ENCODE measurements at regions not wholly inside any gene's neighbourhood (a gene's known extent, or its start where the extent isn't known, plus 50 kb on each side); places are given as distances from the start of the nearest gene placed in this dataset.

DNA sequence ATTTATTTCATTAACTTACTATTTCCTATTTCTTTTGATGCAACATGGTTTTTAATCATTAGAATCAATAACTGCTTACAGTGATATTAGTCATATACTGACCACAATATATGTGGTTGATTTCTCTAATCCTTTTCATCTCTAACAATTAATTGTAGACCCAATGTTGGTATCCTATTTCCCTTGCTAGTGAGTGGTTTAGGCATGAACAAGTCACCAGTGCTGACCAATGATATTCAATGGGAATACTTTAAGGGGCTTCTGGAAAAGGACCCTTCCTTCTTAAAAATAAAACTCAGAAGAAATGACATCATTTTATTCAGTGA, 672.4 kb upstream of the GRAMD2B start:
- DNase-seq (ENCODE audit: low spot score): peak; percentile 1

GRCh38 chr5:125756456-125756855, 666.8 kb upstream of the GRAMD2B start:
- no peak for DNase-seq (ENCODE audit: low spot score)

- no peak for DNase-seq (ENCODE audit: low spot score)
These were observed 656.5 kb upstream of the GRAMD2B start for GRCh38 chr5:125766706-125767105.

GRCh38 chr5:125775896-125776295, 647.3 kb upstream of the GRAMD2B start:
- no peak for DNase-seq (ENCODE audit: low spot score)

GRCh38 chr5:125776656-125777139, 646.5 kb upstream of the GRAMD2B start:
- no peak for DNase-seq (ENCODE audit: low spot score)

- no peak for DNase-seq (ENCODE audit: low spot score)
These were observed 644.4 kb upstream of the GRAMD2B start for GRCh38 chr5:125778791-125779190.

- DNase-seq (ENCODE audit: low spot score): no peak
These were observed 637.8 kb upstream of the GRAMD2B start for GRCh38 chr5:125785407-125785806.

DNA sequence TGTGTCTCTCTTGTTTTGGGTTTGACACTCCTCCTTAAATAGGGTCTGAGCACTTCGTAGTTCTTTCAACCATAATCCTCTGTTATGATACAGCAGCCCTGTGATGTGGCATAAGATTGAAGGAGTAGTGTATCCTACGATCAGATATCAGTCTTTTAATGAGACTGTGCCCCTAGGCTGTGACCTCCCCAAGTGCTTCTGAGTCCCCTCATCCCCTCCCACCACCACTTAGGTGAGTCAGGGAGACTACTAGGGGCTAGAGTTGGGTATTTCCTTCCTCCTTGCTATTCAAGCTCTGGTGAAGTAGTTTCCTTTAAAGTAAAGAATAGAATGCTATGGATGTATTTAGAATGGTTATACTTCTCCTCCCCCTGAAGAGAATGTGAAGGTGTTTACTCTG, 637.2 kb upstream of the GRAMD2B start:
- DNase-seq (ENCODE audit: low spot score): no peak

- DNase-seq (ENCODE audit: low spot score): no peak
These were observed 629.7 kb upstream of the GRAMD2B start for GRCh38 chr5:125793470-125793869.

GRCh38 chr5:125794922-125795321, 628.3 kb upstream of the GRAMD2B start:
- no peak for DNase-seq (ENCODE audit: low spot score)

- peak; percentile 25 for DNase-seq (ENCODE audit: low spot score)
These were observed 624.9 kb upstream of the GRAMD2B start for GRCh38 chr5:125798307-125798706.

DNA sequence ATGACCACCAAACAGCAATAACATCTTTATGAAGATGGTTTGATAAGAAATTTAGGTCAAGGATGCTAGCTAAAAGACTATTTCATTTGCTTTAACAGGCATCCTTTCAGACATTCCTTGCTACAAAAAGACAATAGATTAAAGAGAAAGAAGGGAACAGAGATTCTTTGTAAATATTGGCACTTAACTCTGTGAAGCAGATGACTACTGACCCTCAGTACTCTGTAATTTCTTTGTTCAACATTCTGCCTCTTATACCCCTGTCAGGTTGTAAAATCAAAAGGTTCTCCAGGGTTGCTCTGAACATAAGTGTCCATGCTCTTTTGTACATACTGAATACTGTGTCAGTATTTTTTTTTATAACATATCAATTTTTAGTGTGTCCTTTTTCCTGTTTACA, 610.6 kb upstream of the GRAMD2B start:
- no peak for DNase-seq (ENCODE audit: low spot score)

DNA sequence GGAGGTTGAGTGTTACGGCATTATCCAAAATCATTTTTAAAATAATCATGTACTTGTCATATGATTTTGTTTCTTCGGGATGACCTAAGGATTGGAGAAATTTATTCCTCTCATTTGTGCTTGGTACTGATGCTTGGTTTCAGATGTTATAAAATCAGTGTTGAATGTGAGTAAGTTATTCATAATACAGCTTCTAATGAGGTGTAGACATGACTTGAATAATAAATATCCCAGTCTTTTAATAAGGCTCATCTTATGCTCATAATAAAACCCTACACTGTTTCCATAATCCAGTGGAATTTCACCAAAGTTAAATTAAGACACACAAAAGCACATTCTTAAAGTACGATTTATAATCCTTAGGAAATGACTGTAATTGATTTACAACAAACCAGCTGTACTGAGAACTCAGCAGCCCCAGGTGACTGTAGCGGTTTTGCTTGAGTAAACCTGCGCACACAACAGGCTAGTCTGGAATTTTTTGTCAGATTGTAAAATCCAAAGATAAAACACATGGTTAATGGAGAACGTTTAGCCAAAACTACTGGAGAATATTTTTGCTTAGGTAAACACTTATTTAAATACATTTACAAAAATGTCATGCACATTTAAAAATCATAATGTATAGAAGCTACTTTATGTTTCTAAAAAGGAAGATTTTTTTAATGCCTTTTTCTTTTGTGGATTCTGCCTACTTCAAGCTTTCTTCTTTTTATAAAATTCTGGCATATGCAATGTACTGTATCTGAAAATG, 609.8 kb upstream of the GRAMD2B start:
- DNase-seq (ENCODE audit: low spot score): peak; percentile 45

GRCh38 chr5:125814119-125814518, 609.1 kb upstream of the GRAMD2B start:
- no peak for DNase-seq (ENCODE audit: low spot score)

GRCh38 chr5:125823572-125823971, 599.6 kb upstream of the GRAMD2B start:
- DNase-seq (ENCODE audit: low spot score): peak; percentile 55

DNA sequence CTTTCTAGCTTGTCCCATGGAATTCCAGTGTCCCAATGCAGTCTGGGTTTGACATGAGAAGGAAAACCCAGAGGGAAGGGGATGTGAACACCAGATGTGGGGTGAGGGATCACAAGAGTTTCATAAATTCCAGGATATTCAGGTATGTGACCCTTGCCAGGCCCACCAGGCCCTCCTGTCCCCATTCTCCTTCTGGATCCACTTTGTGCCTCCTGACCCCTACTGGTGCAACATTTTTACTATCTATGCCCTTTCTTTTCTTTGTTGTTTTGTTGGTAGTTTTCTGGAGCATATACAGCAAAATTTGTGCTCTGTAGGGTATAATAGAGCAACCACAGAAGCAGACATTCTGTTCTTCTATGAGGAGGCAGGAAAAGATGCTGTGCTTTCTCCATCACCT, 597.0 kb upstream of the GRAMD2B start:
- no peak for DNase-seq (ENCODE audit: low spot score)

- DNase-seq (ENCODE audit: low spot score): no peak
These were observed 593.9 kb upstream of the GRAMD2B start for GRCh38 chr5:125829349-125829748.

- DNase-seq (ENCODE audit: low spot score): no peak
These were observed 589.8 kb upstream of the GRAMD2B start for GRCh38 chr5:125833398-125833797.

GRCh38 chr5:125834438-125835115, 588.6 kb upstream of the GRAMD2B start:
- DNase-seq (ENCODE audit: low spot score): no peak

DNA sequence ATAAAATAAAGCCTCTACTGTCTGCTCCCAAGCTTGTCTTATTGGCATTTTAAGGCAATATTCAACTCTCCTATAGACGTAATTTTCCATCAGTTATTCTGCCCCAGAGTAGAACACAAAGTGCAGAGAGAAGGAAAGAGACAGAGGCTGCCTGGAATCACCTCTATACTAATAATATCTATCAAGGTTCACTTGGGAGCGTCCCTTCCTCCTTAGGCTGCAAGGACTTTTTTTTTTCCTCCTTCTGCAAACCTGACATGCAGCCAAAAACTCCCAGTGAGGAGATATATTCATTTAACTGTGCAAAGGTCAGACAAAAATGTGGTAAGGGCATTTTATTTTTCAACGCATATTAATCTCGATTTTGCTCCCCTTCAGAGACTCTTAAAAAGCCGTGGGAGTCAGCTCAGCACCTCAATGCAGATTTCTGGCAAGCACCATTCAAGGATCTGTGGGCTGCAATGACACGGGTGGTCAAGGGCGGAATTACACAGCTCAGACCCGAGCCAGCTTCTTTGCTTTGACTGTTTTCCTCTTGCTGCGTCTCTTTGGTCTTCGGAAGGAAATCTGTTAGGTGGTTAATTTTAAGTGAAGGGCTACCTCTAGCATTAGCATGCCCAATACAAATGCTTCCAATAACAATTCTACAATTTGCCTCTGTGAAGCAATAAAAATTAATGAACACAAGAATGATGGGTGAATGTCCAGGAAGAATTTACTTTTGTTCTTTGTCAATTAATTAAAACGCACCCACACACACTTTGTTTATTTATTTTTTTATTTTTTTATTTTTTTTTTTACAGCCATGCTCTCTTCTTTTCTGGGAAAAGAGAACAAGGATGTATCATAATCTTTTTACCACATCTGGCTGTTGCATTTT, 587.7 kb upstream of the GRAMD2B start:
- DNase-seq (ENCODE audit: low spot score): peak; percentile 53

DNA sequence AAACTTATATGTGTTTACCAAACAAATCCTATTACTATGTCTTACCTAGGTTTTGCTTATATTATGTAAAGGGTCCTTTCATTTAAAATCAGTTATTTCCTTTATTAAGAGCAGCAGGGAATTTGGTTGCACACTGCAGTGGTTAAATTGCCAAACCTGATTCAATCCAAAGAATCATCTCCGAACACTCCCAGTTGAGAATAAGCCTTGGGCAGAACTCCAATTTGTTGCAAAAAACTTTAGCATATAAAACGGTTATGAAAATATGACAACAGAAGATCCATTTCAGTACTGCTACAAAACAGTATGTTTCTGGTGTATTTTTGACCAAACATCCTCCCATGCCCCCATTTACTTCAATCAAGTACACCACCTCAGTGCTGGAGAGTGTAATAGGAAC, 587.0 kb upstream of the GRAMD2B start:
- DNase-seq (ENCODE audit: low spot score): no peak

DNA sequence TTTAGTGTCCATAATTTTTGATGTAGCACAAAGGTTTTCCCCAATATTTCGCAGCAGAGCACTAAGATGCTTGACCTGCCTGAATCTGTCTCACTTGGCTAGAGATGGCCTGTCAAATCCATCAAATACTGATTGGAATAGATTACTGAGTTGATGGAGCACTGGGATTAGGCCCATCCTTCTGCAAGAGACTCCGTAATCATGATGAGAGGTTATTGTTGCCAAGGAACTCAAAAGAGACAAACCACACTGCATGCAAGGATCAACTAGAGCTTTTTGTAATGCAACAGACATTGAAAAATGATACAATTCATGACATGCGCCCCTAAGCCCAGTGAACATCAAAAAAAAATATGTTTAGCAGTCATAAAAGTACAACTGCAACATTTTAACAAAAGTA, 585.3 kb upstream of the GRAMD2B start:
- no peak for DNase-seq (ENCODE audit: low spot score)

DNA sequence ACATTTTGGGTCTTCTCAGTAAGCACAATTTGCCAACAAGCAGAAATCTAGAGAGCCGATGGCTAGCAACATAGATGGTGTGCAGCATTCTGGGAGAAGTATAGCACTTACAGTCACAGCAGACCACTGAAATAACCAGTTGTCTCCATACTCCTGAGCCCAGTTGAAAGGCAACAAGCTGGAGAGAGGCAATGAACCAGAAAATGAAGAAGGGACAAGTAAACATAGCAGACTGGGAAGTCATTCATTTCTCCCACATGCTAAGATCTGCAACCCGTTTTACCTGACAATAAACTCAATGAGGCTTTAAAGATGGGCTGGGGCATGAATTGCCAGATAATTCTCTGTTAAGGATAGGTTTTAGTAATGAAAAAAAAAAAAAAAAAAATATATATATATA, 575.6 kb upstream of the GRAMD2B start:
- DNase-seq (ENCODE audit: low spot score): peak; percentile 43
